ENCODE measurements at regions not wholly inside any gene's neighbourhood (a gene's known extent, or its start where the extent isn't known, plus 50 kb on each side); places are given as distances from the start of the nearest gene placed in this dataset.
"Not testable (repeated sequence)": the region's sequence is repeated elsewhere in the genome, so short reads cannot be mapped to it uniquely, and the experiment has no call there.

- Histone ChIP-seq H3K9ac (ENCODE audit: low read depth, low read length, poor library complexity, severe bottlenecking) (no peak overlapping the region), H3K9me3 (ENCODE audit: insufficient read depth, low read depth, low read length) (no peaks in the 10 kb centered on the region), H3K36me3 (ENCODE audit: insufficient read depth, low read length) (no peaks in the 10 kb centered on the region), H3K4me1 (ENCODE audit: insufficient read depth, low read length, poor library complexity, severe bottlenecking) (no peaks in the 10 kb centered on the region), H2AFZ (ENCODE audit: low read length) (peak overlapping the region; percentile 53), H4K20me1 (ENCODE audit: insufficient read depth, low read length, poor library complexity, severe bottlenecking) (no peaks in the 10 kb centered on the region), H3K4me2 (ENCODE audit: low read depth, low read length, poor library complexity, severe bottlenecking) (peak overlapping the region; percentile 48), H3K9me2 (replicated peaks; ENCODE audit: low read depth, low read length) (no peaks in the 10 kb centered on the region), H3K4me3 (ENCODE audit: low read length, poor library complexity, severe bottlenecking) (peak overlapping the region; percentile 47), H3K79me2 (ENCODE audit: insufficient read depth, low read length) (no peaks in the 10 kb centered on the region), H3K27me3 (ENCODE audit: insufficient read depth, low read length, poor library complexity, severe bottlenecking) (no peaks in the 10 kb centered on the region), H3F3A (ENCODE audit: low read depth) (no peaks in the 10 kb centered on the region)
- TF ChIP-seq CTCF (conservative IDR thresholded peaks at IDR 0.05; ENCODE audit: low read length) = no peak
- no peak for TF ChIP-seq EZH2phosphoT487 (IDR thresholded peaks at IDR 0.05; ENCODE audit: borderline replicate concordance)
Measured at GRCh38 chr12:85425349-85425612, 145.3 kb downstream of the ALX1 start.

- no peaks in the 10 kb centered on the region for H3K36me3 ChIP-seq (ENCODE audit: insufficient read depth, low read length)
- H4K20me1 ChIP-seq (ENCODE audit: insufficient read depth, low read length, poor library complexity, severe bottlenecking) = no peaks in the 10 kb centered on the region
- H3K4me2 ChIP-seq (ENCODE audit: low read depth, low read length, poor library complexity, severe bottlenecking) = no peak overlapping the region
- peak overlapping the region; percentile 53; the same call in 1 of the 2 replicates for H2AFZ ChIP-seq (ENCODE audit: low read length)
- no peak overlapping the region for H3K4me3 ChIP-seq (ENCODE audit: low read length, poor library complexity, severe bottlenecking)
- H3K9ac ChIP-seq (ENCODE audit: low read depth, low read length, poor library complexity, severe bottlenecking) = no peak overlapping the region
- no peaks in the 10 kb centered on the region for H3K4me1 ChIP-seq (ENCODE audit: insufficient read depth, low read length, poor library complexity, severe bottlenecking)
- no peak for TF ChIP-seq EZH2phosphoT487 (IDR thresholded peaks at IDR 0.05; ENCODE audit: borderline replicate concordance)
- TF ChIP-seq CTCF (conservative IDR thresholded peaks at IDR 0.05; ENCODE audit: low read length) = no peak
- no peaks in the 10 kb centered on the region for H3K9me3 ChIP-seq (ENCODE audit: insufficient read depth, low read depth, low read length)
- H3K79me2 ChIP-seq (ENCODE audit: insufficient read depth, low read length) = no peaks in the 10 kb centered on the region
- H3F3A ChIP-seq (ENCODE audit: low read depth) = no peaks in the 10 kb centered on the region
- no peaks in the 10 kb centered on the region for H3K9me2 ChIP-seq (replicated peaks; ENCODE audit: low read depth, low read length)
- H3K27me3 ChIP-seq (ENCODE audit: insufficient read depth, low read length, poor library complexity, severe bottlenecking) = no peaks in the 10 kb centered on the region
Measured at GRCh38 chr12:85425926-85426325, 145.9 kb downstream of the ALX1 start.

GRCh38 chr12:85433148-85433547 is 153.1 kb downstream of the ALX1 start:
- H3K4me3 ChIP-seq (ENCODE audit: low read length, poor library complexity, severe bottlenecking); H3F3A ChIP-seq (ENCODE audit: low read depth); H3K4me1 ChIP-seq (ENCODE audit: insufficient read depth, low read length, poor library complexity, severe bottlenecking); H3K4me2 ChIP-seq (ENCODE audit: low read depth, low read length, poor library complexity, severe bottlenecking); H3K79me2 ChIP-seq (ENCODE audit: insufficient read depth, low read length); H3K27me3 ChIP-seq (ENCODE audit: insufficient read depth, low read length, poor library complexity, severe bottlenecking); H3K9ac ChIP-seq (ENCODE audit: low read depth, low read length, poor library complexity, severe bottlenecking); H4K20me1 ChIP-seq (ENCODE audit: insufficient read depth, low read length, poor library complexity, severe bottlenecking); H3K36me3 ChIP-seq (ENCODE audit: insufficient read depth, low read length); H2AFZ ChIP-seq (ENCODE audit: low read length); H3K9me2 ChIP-seq (replicated peaks; ENCODE audit: low read depth, low read length); H3K9me3 ChIP-seq (ENCODE audit: insufficient read depth, low read depth, low read length): not testable (repeated sequence)

GRCh38 chr12:85440271-85440670 is 160.3 kb downstream of the ALX1 start:
- H3K9ac ChIP-seq (ENCODE audit: low read depth, low read length, poor library complexity, severe bottlenecking) = no peak overlapping the region
- TF ChIP-seq CTCF (conservative IDR thresholded peaks at IDR 0.05; ENCODE audit: low read length) (no peak), EZH2phosphoT487 (IDR thresholded peaks at IDR 0.05; ENCODE audit: borderline replicate concordance) (no peak)
- no peaks in the 10 kb centered on the region for H3K79me2 ChIP-seq (ENCODE audit: insufficient read depth, low read length)
- no peak overlapping the region for H3K4me3 ChIP-seq (ENCODE audit: low read length, poor library complexity, severe bottlenecking)
- H3K9me2 ChIP-seq (replicated peaks; ENCODE audit: low read depth, low read length) = no peaks in the 10 kb centered on the region
- H3K36me3 ChIP-seq (ENCODE audit: insufficient read depth, low read length) = no peaks in the 10 kb centered on the region
- H3F3A ChIP-seq (ENCODE audit: low read depth) = no peaks in the 10 kb centered on the region
- H4K20me1 ChIP-seq (ENCODE audit: insufficient read depth, low read length, poor library complexity, severe bottlenecking) = no peaks in the 10 kb centered on the region
- no peak overlapping the region for H2AFZ ChIP-seq (ENCODE audit: low read length)
- no peak overlapping the region for H3K4me2 ChIP-seq (ENCODE audit: low read depth, low read length, poor library complexity, severe bottlenecking)
- H3K27me3 ChIP-seq (ENCODE audit: insufficient read depth, low read length, poor library complexity, severe bottlenecking) = no peaks in the 10 kb centered on the region
- no peaks in the 10 kb centered on the region for H3K9me3 ChIP-seq (ENCODE audit: insufficient read depth, low read depth, low read length)
- H3K4me1 ChIP-seq (ENCODE audit: insufficient read depth, low read length, poor library complexity, severe bottlenecking) = no peaks in the 10 kb centered on the region

Measured in Loucy (cell line).